ENCODE measurements at regions not wholly inside any gene's neighbourhood (a gene's known extent, or its start where the extent isn't known, plus 50 kb on each side); places are given as distances from the start of the nearest gene placed in this dataset.

- H3K36me3 Mint-ChIP-seq: no peaks in the 10 kb centered on the region
- H3K27me3 Mint-ChIP-seq (ENCODE audit: insufficient read depth, low read depth): no peaks in the 10 kb centered on the region
- no peaks in the 10 kb centered on the region for H3K79me2 ChIP-seq (ENCODE audit: low read depth)
- H3K36me3 ChIP-seq: no peaks in the 10 kb centered on the region
- H3K4me3 ChIP-seq: no peak overlapping the region
- no peak overlapping the region for H3K27ac Mint-ChIP-seq
- no peak for DNase-seq (ENCODE audit: low spot score)
- no peaks in the 10 kb centered on the region for H3K4me1 ChIP-seq
- H3K9ac ChIP-seq: no peak overlapping the region
- no peaks in the 10 kb centered on the region for H3K9me3 ChIP-seq (ENCODE audit: low read depth)
- H2AFZ ChIP-seq (replicated peaks): no peak overlapping the region
- H3K4me2 ChIP-seq: no peak overlapping the region
- no peak overlapping the region for H3K4me3 Mint-ChIP-seq
- no peak overlapping the region for H3K27ac ChIP-seq
- no peaks in the 10 kb centered on the region for H3F3A ChIP-seq (ENCODE audit: low read depth)
- no peaks in the 10 kb centered on the region for H3K4me1 Mint-ChIP-seq
- H3K27me3 ChIP-seq: no peaks in the 10 kb centered on the region
- no peak for TF ChIP-seq EZH2 (IDR thresholded peaks at IDR 0.05)
- TF ChIP-seq, protein P1, sequence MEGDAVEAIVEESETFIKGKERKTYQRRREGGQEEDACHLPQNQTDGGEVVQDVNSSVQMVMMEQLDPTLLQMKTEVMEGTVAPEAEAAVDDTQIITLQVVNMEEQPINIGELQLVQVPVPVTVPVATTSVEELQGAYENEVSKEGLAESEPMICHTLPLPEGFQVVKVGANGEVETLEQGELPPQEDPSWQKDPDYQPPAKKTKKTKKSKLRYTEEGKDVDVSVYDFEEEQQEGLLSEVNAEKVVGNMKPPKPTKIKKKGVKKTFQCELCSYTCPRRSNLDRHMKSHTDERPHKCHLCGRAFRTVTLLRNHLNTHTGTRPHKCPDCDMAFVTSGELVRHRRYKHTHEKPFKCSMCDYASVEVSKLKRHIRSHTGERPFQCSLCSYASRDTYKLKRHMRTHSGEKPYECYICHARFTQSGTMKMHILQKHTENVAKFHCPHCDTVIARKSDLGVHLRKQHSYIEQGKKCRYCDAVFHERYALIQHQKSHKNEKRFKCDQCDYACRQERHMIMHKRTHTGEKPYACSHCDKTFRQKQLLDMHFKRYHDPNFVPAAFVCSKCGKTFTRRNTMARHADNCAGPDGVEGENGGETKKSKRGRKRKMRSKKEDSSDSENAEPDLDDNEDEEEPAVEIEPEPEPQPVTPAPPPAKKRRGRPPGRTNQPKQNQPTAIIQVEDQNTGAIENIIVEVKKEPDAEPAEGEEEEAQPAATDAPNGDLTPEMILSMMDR (IDR thresholded peaks at IDR 0.05): no peak
- no peak for TF ChIP-seq EZH2phosphoT487 (IDR thresholded peaks at IDR 0.05)
- no peaks in the 10 kb centered on the region for H4K20me1 ChIP-seq (ENCODE audit: low read depth)
- peaks cover 7% of the 10 kb centered on the region for H3K9me3 Mint-ChIP-seq
Measured at GRCh38 chr6:62819640-62820039, 391.6 kb upstream of the FKBP1C start.

- no peaks in the 10 kb centered on the region for H3K9me3 Mint-ChIP-seq
Measured at GRCh38 chr6:62808565-62809293, 402.5 kb upstream of the FKBP1C start.

GRCh38 chr6:62805431-62805830, 405.8 kb upstream of the FKBP1C start:
- Histone ChIP-seq H3F3A (ENCODE audit: low read depth) (no peaks in the 10 kb centered on the region), H3K4me2 (no peak overlapping the region), H4K20me1 (ENCODE audit: low read depth) (no peaks in the 10 kb centered on the region), H3K79me2 (ENCODE audit: low read depth) (no peaks in the 10 kb centered on the region), H3K4me3 (no peak overlapping the region), H3K27me3 (no peaks in the 10 kb centered on the region), H3K9ac (no peak overlapping the region), H3K36me3 (no peaks in the 10 kb centered on the region), H3K27ac (no peak overlapping the region), H3K4me1 (no peaks in the 10 kb centered on the region), H2AFZ (replicated peaks) (no peak overlapping the region), H3K9me3 (ENCODE audit: low read depth) (no peaks in the 10 kb centered on the region)
- no peak overlapping the region for H3K27ac Mint-ChIP-seq
- peaks cover 3% of the 10 kb centered on the region for H3K4me1 Mint-ChIP-seq
- H3K9me3 Mint-ChIP-seq: peaks cover 2% of the 10 kb centered on the region
- DNase-seq (ENCODE audit: low spot score): no peak
- TF ChIP-seq, protein P1 (IDR thresholded peaks at IDR 0.05): no peak
- no peak for TF ChIP-seq EZH2phosphoT487 (IDR thresholded peaks at IDR 0.05)
- TF ChIP-seq EZH2 (IDR thresholded peaks at IDR 0.05): no peak
- no peak overlapping the region for H3K4me3 Mint-ChIP-seq
- H3K36me3 Mint-ChIP-seq: no peaks in the 10 kb centered on the region
- no peaks in the 10 kb centered on the region for H3K27me3 Mint-ChIP-seq (ENCODE audit: insufficient read depth, low read depth)

More at GRCh38 chr6:62808565-62809293, 402.5 kb upstream of the FKBP1C start:
- DNase-seq (ENCODE audit: low spot score): no peak
- H3K79me2 ChIP-seq (ENCODE audit: low read depth): no peaks in the 10 kb centered on the region
- H3K27ac Mint-ChIP-seq: no peak overlapping the region
- H3K27ac ChIP-seq: no peak overlapping the region
- no peaks in the 10 kb centered on the region for H3K27me3 ChIP-seq
- H3K4me2 ChIP-seq: no peak overlapping the region
- H3K4me3 Mint-ChIP-seq: no peak overlapping the region
- H3K27me3 Mint-ChIP-seq (ENCODE audit: insufficient read depth, low read depth): no peaks in the 10 kb centered on the region
- H2AFZ ChIP-seq (replicated peaks): peak overlapping the region; percentile 9
- H3K9ac ChIP-seq: no peak overlapping the region
- no peaks in the 10 kb centered on the region for H3K4me1 ChIP-seq
- no peaks in the 10 kb centered on the region for H3K9me3 ChIP-seq (ENCODE audit: low read depth)
- H3K4me3 ChIP-seq: no peak overlapping the region
- H3K4me1 Mint-ChIP-seq: no peaks in the 10 kb centered on the region
- no peaks in the 10 kb centered on the region for H3K36me3 Mint-ChIP-seq
- no peaks in the 10 kb centered on the region for H3F3A ChIP-seq (ENCODE audit: low read depth)
- no peaks in the 10 kb centered on the region for H3K36me3 ChIP-seq
- no peak for TF ChIP-seq EZH2phosphoT487 (IDR thresholded peaks at IDR 0.05)
- TF ChIP-seq, protein P1 (IDR thresholded peaks at IDR 0.05): no peak
- TF ChIP-seq EZH2 (IDR thresholded peaks at IDR 0.05): no peak
- H4K20me1 ChIP-seq (ENCODE audit: low read depth): no peaks in the 10 kb centered on the region
